ENCODE measurements at regions not wholly inside any gene's neighbourhood (a gene's known extent, or its start where the extent isn't known, plus 50 kb on each side); places are given as distances from the start of the nearest gene placed in this dataset.

DNA sequence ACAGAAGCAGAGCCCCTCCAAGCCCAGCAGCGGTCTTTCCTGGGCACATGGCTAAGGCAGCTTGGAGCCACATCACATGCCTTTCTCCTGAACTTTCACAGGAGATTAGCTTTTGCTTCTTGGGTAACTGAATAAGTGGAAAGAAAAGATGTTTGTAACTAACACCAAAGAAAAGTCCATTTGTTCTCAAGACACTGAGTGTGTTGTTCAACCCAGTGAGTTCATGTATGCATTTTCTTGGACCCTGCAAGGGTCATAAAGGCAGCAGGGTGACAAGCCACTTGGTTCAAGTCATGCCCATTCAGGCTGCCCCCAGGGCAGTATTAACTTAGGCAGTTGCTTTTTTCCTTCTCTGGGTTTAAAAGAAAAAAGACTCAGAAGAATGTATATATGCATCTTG is 203.4 kb downstream of the FAM76B start:
- no peak overlapping the region for H3K27ac ChIP-seq
- H3K36me3 ChIP-seq, result no peaks in the 10 kb centered on the region
- no peak for TF ChIP-seq POLR2A (IDR thresholded peaks at IDR 0.05)
- TF ChIP-seq, protein P1, sequence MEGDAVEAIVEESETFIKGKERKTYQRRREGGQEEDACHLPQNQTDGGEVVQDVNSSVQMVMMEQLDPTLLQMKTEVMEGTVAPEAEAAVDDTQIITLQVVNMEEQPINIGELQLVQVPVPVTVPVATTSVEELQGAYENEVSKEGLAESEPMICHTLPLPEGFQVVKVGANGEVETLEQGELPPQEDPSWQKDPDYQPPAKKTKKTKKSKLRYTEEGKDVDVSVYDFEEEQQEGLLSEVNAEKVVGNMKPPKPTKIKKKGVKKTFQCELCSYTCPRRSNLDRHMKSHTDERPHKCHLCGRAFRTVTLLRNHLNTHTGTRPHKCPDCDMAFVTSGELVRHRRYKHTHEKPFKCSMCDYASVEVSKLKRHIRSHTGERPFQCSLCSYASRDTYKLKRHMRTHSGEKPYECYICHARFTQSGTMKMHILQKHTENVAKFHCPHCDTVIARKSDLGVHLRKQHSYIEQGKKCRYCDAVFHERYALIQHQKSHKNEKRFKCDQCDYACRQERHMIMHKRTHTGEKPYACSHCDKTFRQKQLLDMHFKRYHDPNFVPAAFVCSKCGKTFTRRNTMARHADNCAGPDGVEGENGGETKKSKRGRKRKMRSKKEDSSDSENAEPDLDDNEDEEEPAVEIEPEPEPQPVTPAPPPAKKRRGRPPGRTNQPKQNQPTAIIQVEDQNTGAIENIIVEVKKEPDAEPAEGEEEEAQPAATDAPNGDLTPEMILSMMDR (IDR thresholded peaks at IDR 0.05), result no peak
- intact Hi-C loops (cut with DNase I), result no loop called here
- H3K27me3 ChIP-seq, result no peaks in the 10 kb centered on the region
- no peak overlapping the region for H3K4me3 ChIP-seq
- no peaks in the 10 kb centered on the region for H3K9me3 ChIP-seq
- H3K4me1 ChIP-seq (ENCODE audit: insufficient read depth), result peaks cover 6% of the 10 kb centered on the region
- no peak for DNase-seq
- WGBS, 3 donors, result 91 to 100% (median 97%) methylated on average over 1 of the region's 1 CpG

DNA sequence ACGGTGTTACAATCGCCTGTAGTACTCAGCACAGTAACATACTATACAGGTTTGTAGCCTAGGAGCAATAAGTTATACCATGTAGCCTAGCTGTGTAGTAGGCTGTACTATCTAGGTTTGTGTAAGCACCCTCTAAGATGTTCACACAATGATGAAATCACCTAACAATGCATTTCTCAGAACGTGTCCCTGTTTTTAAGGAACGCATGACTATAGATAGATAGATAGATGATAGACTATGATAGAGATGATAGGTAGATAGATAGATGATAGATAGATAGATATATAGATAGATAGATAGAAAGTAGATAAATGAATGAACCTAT is 203.9 kb downstream of the FAM76B start:
- intact Hi-C loops (cut with DNase I), result no loop called here
- no peaks in the 10 kb centered on the region for H3K9me3 ChIP-seq
- H3K4me1 ChIP-seq (ENCODE audit: insufficient read depth), result peaks cover 6% of the 10 kb centered on the region

DNA sequence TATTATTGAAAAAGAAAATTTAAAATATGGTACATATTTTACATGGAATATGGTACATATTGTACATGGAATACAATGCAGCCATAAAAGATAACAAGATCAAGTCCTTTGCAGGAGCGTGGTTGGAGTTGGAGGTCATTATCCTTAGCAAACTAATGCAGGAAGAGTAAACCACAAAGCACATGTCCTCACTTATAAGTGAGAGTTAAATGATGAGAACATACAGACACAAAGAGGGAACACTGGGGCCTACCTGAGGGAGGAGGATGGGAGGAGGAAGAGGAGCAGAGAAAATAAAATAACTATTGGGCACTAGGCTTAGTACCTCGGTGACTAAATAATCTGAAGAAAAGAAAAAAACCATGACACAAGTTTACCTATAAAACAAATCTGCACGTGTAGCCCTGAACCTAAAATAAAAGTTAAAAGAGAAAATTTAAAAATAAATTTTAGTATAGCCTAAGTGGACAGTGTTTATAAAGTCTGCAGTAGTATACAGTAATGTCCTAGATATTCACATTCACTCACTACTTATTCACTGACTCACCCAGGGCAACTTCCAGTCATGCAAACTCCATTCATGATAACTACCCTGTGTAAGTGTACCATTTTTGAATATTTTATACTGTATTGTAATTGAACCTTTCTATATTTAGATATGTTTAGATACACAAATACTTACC is 204.4 kb downstream of the FAM76B start:
- H3K27ac ChIP-seq, result no peak overlapping the region
- intact Hi-C loops (cut with DNase I), result no loop called here
- WGBS, 3 donors, result 79 to 84% (median 79%) methylated on average over 3 of the region's 3 CpGs

More for the DNA sequence above, 203.9 kb downstream of the FAM76B start:
- Histone ChIP-seq H3K36me3 (no peaks in the 10 kb centered on the region), H3K27me3 (no peaks in the 10 kb centered on the region), H3K27ac (no peak overlapping the region), H3K4me3 (no peak overlapping the region)
- WGBS, 3 donors, result 57 to 73% (median 60%) methylated on average over 4 of the region's 4 CpGs
- TF ChIP-seq POLR2A (IDR thresholded peaks at IDR 0.05) (no peak), EP300 (IDR thresholded peaks at IDR 0.05) (no peak)
- TF ChIP-seq, protein P1 (IDR thresholded peaks at IDR 0.05), result no peak
- DNase-seq, result no peak

DNA sequence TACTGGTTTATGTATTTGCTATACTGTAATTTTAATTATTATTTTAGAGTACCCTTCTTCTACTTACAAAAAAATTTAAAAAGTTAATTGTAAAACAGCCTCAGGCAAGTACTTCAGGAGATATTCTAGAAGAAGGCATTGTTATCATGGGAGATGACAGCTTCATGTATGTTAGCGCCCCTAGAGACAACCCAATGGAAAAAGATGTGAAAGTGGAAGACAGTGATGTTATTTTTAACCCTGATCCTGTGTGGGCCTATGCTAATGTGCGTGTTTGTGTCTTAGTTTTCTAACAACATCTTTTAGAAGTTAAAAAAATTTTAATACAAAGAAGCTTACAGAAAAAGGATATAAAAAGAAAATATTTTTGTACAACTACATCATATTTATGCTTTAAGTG is 205.0 kb downstream of the FAM76B start:
- no peaks in the 10 kb centered on the region for H3K36me3 ChIP-seq
- no peaks in the 10 kb centered on the region for H3K9me3 ChIP-seq
- TF ChIP-seq EP300 (IDR thresholded peaks at IDR 0.05) (no peak), POLR2A (IDR thresholded peaks at IDR 0.05) (no peak)
- 82 to 85% (median 83%) methylated on average over 2 of the region's 2 CpGs for WGBS, 3 donors
- DNase-seq, result no peak
- no peak overlapping the region for H3K27ac ChIP-seq
- intact Hi-C loops (cut with DNase I), result no loop called here
- no peaks in the 10 kb centered on the region for H3K27me3 ChIP-seq
- H3K4me3 ChIP-seq, result no peak overlapping the region
- H3K4me1 ChIP-seq (ENCODE audit: insufficient read depth), result no peaks in the 10 kb centered on the region

More for the DNA sequence above, 204.4 kb downstream of the FAM76B start:
- Histone ChIP-seq H3K27me3 (no peaks in the 10 kb centered on the region), H3K36me3 (no peaks in the 10 kb centered on the region), H3K9me3 (no peaks in the 10 kb centered on the region), H3K4me3 (no peak overlapping the region), H3K4me1 (ENCODE audit: insufficient read depth) (peaks cover 4% of the 10 kb centered on the region)
- no peak for DNase-seq
- TF ChIP-seq EP300 (IDR thresholded peaks at IDR 0.05) (no peak), POLR2A (IDR thresholded peaks at IDR 0.05) (no peak)
- TF ChIP-seq, protein P1 (IDR thresholded peaks at IDR 0.05), result no peak

DNA sequence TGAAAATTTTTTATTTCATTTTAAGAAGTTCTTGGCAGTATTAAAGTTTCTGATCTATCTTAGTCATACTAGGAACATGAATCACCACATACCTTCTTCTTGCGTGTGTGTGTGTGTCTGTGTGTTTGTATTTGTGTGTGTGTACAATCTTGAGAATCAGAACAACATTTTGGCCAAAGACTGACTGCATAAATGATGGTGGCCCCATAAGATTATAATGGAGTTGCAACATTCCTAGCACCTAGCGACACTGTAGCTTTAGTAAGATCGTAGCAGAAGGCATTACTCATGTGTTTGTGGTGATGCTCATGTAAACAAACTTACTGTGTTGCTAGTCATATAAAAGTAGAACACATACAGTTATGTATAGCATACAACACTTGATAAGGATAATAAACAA is 205.4 kb downstream of the FAM76B start:
- no peaks in the 10 kb centered on the region for H3K27me3 ChIP-seq
- H3K36me3 ChIP-seq, result no peaks in the 10 kb centered on the region
- TF ChIP-seq EP300 (IDR thresholded peaks at IDR 0.05) (no peak), POLR2A (IDR thresholded peaks at IDR 0.05) (no peak)
- TF ChIP-seq, protein P1 (IDR thresholded peaks at IDR 0.05), result no peak
- 80 to 87% (median 81%) methylated on average over 3 of the region's 3 CpGs for WGBS, 3 donors
- no peak overlapping the region for H3K4me3 ChIP-seq
- no peaks in the 10 kb centered on the region for H3K4me1 ChIP-seq (ENCODE audit: insufficient read depth)
- intact Hi-C loops (cut with DNase I), result no loop called here
- no peak for DNase-seq
- H3K27ac ChIP-seq, result no peak overlapping the region
- no peaks in the 10 kb centered on the region for H3K9me3 ChIP-seq

Measured in ovary (tissue), 7 donors.